HepG2 (cell line): ENCODE measurements at regions not wholly inside any gene's neighbourhood (a gene's known extent, or its start where the extent isn't known, plus 50 kb on each side); places are given as distances from the start of the nearest gene placed in this dataset.
A peak's percentile ranks its signal among the peaks of the same experiment; 100 is the strongest.

Source experiments
- BHLHE40 ChIP-seq: IDR thresholded peaks from 2 replicates; pipeline ENCODE4 v1.6.1; 2011; ENCODE audit warnings: low read length, improper control_type of control experiment
- CC2D1A ChIP-seq: sonication (generic); formaldehyde crosslinking; IDR thresholded peaks from 2 replicates; pipeline ENCODE4 v1.8.1; 2023; ENCODE audit warnings: mild to moderate bottlenecking, missing genetic modification reagents
- FOSL1 ChIP-seq: sonication (generic); formaldehyde crosslinking; IDR thresholded peaks from 2 replicates; pipeline ENCODE4 v1.9.0; 2021; ENCODE audit warnings: missing genetic modification reagents, borderline replicate concordance
- LCORL ChIP-seq, 2 experiments: fragments of 450-650 bp in 1 of 2; sonication (generic) in 1 of 2; formaldehyde crosslinking in 1 of 2; IDR thresholded peaks; 2 replicates each; pipeline versions ENCODE4 v1.5.0 to v1.6.1; 2017 to 2020; ENCODE audit warnings: antibody characterized with exemption in 1 of 2, missing genetic modification reagents in 1 of 2
- LRRFIP1 ChIP-seq: sonication (generic); formaldehyde crosslinking; conservative IDR thresholded peaks from 2 replicates; pipeline ENCODE4 v1.4.0; 2020; ENCODE audit warnings: missing genetic modification reagents
- MLLT10 ChIP-seq: sonication (generic); formaldehyde crosslinking; IDR thresholded peaks from 2 replicates; pipeline ENCODE4 v1.4.0; 2020; ENCODE audit warnings: missing genetic modification reagents
- PAF1 ChIP-seq: IDR thresholded peaks from 2 replicates; pipeline ENCODE4 v1.6.1; 2016; ENCODE audit warnings: missing genetic modification reagents, missing compliant biosample characterization
- RARA ChIP-seq: IDR thresholded peaks from 2 replicates; pipeline ENCODE4 v1.6.1; 2016; ENCODE audit warnings: missing genetic modification reagents, missing compliant biosample characterization
- SMAD3 ChIP-seq: sonication (generic); formaldehyde crosslinking; IDR thresholded peaks from 2 replicates; pipeline ENCODE4 v1.4.0; 2020; ENCODE audit warnings: missing genetic modification reagents
- SP1 ChIP-seq, 2 experiments: fragments of 450-650 bp in 1 of 2; sonication (generic) in 1 of 2; formaldehyde crosslinking in 1 of 2; IDR thresholded peaks; 2 replicates each; pipeline versions ENCODE4 v1.4.0 to v1.6.1; 2016 to 2020; ENCODE audit warnings: missing genetic modification reagents in 1 of 2
- SSRP1 ChIP-seq: IDR thresholded peaks from 2 replicates; pipeline ENCODE4 v1.6.1; 2016; ENCODE audit warnings: control low read depth
- TGIF2 ChIP-seq: IDR thresholded peaks from 2 replicates; pipeline ENCODE4 v1.6.1; 2016; ENCODE audit warnings: control low read depth, missing compliant biosample characterization
- TIGD3 ChIP-seq: sonication (generic); formaldehyde crosslinking; IDR thresholded peaks from 2 replicates; pipeline ENCODE4 v1.5.1; 2020; ENCODE audit warnings: mild to moderate bottlenecking, missing genetic modification reagents, borderline replicate concordance
- ZBTB38 ChIP-seq: sonication (generic); formaldehyde crosslinking; IDR thresholded peaks from 2 replicates; pipeline ENCODE4 v1.5.1; 2020; ENCODE audit warnings: mild to moderate bottlenecking, missing genetic modification reagents
- ZFP62 ChIP-seq: sonication (generic); formaldehyde crosslinking; IDR thresholded peaks from 2 replicates; pipeline ENCODE4 v1.4.0; 2020; ENCODE audit warnings: missing genetic modification reagents
- ZNF264 ChIP-seq: sonication (generic); formaldehyde crosslinking; IDR thresholded peaks from 2 replicates; pipeline ENCODE4 v1.4.0; 2020; ENCODE audit warnings: missing genetic modification reagents
- ZNF567 ChIP-seq: sonication (generic); formaldehyde crosslinking; IDR thresholded peaks from 2 replicates; pipeline ENCODE4 v1.8.1; 2023; ENCODE audit warnings: mild to moderate bottlenecking, missing genetic modification reagents, borderline replicate concordance
- ZNF788 ChIP-seq: sonication (generic); formaldehyde crosslinking; IDR thresholded peaks from 2 replicates; pipeline ENCODE4 v1.5.0; 2020; ENCODE audit warnings: mild to moderate bottlenecking, missing genetic modification reagents, borderline replicate concordance
- TF ChIP-seq, protein P1 (sequence below): sonication (generic); formaldehyde crosslinking; IDR thresholded peaks from 2 replicates; pipeline ENCODE4 v1.5.0; 2020; ENCODE audit warnings: missing genetic modification reagents
- TF ChIP-seq, protein P2 (sequence below): sonication (generic); formaldehyde crosslinking; IDR thresholded peaks from 2 replicates; pipeline ENCODE4 v1.4.0; 2020; ENCODE audit warnings: missing genetic modification reagents

DNA sequence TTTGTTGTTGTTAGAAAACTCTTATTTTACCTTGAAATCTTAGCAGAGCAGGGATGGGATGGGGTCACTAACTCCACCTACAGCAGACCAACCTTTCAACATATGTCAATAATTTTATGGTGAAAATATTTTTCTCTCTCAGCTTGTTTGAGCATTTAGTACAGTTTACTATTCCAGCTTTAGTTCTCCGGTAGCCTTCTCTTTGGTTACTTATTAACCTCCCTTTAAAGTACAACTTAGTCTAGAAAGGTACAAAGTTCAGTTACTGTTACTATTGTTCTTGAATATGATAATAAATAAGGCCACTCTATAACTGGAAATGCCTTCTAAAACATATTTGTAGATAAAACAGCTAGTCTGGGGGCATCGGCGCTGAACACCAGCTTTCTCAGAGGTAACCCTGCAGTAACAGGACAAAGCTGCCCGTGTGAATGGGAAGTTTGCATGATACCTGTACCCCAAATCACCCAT is 233.3 kb downstream of the PCSK1 start (continued):
- TF ChIP-seq ZBTB38 (CRISPR knock-in tag) (no peak), SMAD3 (CRISPR knock-in tag) (no peak), BHLHE40 (no peak), TIGD3 (CRISPR knock-in tag) (no peak), ZNF264 (CRISPR knock-in tag) (no peak), TGIF2 (CRISPR knock-in tag) (no peak), RARA (CRISPR knock-in tag) (peak; percentile 38), FOSL1 (no peak), ZNF567 (no peak), ZFP62 (no peak), PAF1 (no peak), CC2D1A (no peak), SP1 (IDR thresholded peaks at IDR 0.05) (no peak), SP1 (CRISPR knock-in tag; IDR thresholded peaks at IDR 0.05) (no peak), LRRFIP1 (CRISPR knock-in tag) (no peak), SSRP1 (CRISPR knock-in tag) (no peak), LCORL (IDR thresholded peaks at IDR 0.05) (no peak), LCORL (CRISPR knock-in tag; IDR thresholded peaks at IDR 0.05) (no peak), ZNF788 (CRISPR knock-in tag) (no peak), MLLT10 (no peak)
- TF ChIP-seq, protein P1, sequence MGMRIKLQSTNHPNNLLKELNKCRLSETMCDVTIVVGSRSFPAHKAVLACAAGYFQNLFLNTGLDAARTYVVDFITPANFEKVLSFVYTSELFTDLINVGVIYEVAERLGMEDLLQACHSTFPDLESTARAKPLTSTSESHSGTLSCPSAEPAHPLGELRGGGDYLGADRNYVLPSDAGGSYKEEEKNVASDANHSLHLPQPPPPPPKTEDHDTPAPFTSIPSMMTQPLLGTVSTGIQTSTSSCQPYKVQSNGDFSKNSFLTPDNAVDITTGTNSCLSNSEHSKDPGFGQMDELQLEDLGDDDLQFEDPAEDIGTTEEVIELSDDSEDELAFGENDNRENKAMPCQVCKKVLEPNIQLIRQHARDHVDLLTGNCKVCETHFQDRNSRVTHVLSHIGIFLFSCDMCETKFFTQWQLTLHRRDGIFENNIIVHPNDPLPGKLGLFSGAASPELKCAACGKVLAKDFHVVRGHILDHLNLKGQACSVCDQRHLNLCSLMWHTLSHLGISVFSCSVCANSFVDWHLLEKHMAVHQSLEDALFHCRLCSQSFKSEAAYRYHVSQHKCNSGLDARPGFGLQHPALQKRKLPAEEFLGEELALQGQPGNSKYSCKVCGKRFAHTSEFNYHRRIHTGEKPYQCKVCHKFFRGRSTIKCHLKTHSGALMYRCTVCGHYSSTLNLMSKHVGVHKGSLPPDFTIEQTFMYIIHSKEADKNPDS (CRISPR knock-in tag), result no peak
- TF ChIP-seq, protein P2, sequence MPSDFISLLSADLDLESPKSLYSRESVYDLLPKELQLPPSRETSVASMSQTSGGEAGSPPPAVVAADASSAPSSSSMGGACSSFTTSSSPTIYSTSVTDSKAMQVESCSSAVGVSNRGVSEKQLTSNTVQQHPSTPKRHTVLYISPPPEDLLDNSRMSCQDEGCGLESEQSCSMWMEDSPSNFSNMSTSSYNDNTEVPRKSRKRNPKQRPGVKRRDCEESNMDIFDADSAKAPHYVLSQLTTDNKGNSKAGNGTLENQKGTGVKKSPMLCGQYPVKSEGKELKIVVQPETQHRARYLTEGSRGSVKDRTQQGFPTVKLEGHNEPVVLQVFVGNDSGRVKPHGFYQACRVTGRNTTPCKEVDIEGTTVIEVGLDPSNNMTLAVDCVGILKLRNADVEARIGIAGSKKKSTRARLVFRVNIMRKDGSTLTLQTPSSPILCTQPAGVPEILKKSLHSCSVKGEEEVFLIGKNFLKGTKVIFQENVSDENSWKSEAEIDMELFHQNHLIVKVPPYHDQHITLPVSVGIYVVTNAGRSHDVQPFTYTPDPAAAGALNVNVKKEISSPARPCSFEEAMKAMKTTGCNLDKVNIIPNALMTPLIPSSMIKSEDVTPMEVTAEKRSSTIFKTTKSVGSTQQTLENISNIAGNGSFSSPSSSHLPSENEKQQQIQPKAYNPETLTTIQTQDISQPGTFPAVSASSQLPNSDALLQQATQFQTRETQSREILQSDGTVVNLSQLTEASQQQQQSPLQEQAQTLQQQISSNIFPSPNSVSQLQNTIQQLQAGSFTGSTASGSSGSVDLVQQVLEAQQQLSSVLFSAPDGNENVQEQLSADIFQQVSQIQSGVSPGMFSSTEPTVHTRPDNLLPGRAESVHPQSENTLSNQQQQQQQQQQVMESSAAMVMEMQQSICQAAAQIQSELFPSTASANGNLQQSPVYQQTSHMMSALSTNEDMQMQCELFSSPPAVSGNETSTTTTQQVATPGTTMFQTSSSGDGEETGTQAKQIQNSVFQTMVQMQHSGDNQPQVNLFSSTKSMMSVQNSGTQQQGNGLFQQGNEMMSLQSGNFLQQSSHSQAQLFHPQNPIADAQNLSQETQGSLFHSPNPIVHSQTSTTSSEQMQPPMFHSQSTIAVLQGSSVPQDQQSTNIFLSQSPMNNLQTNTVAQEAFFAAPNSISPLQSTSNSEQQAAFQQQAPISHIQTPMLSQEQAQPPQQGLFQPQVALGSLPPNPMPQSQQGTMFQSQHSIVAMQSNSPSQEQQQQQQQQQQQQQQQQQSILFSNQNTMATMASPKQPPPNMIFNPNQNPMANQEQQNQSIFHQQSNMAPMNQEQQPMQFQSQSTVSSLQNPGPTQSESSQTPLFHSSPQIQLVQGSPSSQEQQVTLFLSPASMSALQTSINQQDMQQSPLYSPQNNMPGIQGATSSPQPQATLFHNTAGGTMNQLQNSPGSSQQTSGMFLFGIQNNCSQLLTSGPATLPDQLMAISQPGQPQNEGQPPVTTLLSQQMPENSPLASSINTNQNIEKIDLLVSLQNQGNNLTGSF (CRISPR knock-in tag), result no peak
